Choroid plexus epithelial cell (primary cell): ENCODE measurements at regions not wholly inside any gene's neighbourhood (a gene's known extent, or its start where the extent isn't known, plus 50 kb on each side); places are given as distances from the start of the nearest gene placed in this dataset.
A peak's percentile ranks its signal among the peaks of the same experiment; 100 is the strongest.
"Not testable (repeated sequence)": the region's sequence is repeated elsewhere in the genome, so short reads cannot be mapped to it uniquely, and the experiment has no call there.

Experiments
- DNase-seq: peaks from one replicate; pipeline ENCODE4 v3.0.0-alpha.2; 2010; ENCODE audit warnings: low read depth
- H3K4me3 ChIP-seq: 2 replicates; pipeline ENCODE4 v1.5.1; 2011; ENCODE audit warnings: low read depth, mild to moderate bottlenecking, control low read depth, low read length, moderate library complexity
- CTCF ChIP-seq: conservative IDR thresholded peaks from 2 replicates; pipeline ENCODE4 v1.5.1; 2011; ENCODE audit warnings: low read depth, mild to moderate bottlenecking, control low read depth, inconsistent platforms, low read length, moderate library complexity

- no peak overlapping the region for H3K4me3 ChIP-seq
- TF ChIP-seq CTCF: no peak
- DNase-seq: no peak
Observed at GRCh38 chr1:98575955-98576354, 85.6 kb upstream of the SNX7 start.

- DNase-seq: no peak
- no peak for TF ChIP-seq CTCF
- H3K4me3 ChIP-seq: no peak overlapping the region
Observed at GRCh38 chr1:98565951-98566350, 95.6 kb upstream of the SNX7 start.

- no peak overlapping the region for H3K4me3 ChIP-seq
- no peak for DNase-seq
- no peak for TF ChIP-seq CTCF
Observed at GRCh38 chr1:98559291-98559690, 102.2 kb upstream of the SNX7 start.

- no peak for TF ChIP-seq CTCF
- peak; percentile 7 for DNase-seq
- H3K4me3 ChIP-seq: no peak overlapping the region
Observed at GRCh38 chr1:98557895-98558294, 103.6 kb upstream of the SNX7 start.

- peak; percentile 56 for TF ChIP-seq CTCF
- H3K4me3 ChIP-seq: no peak overlapping the region
- peak; percentile 49 for DNase-seq
Observed at GRCh38 chr1:98556521-98557158, 104.9 kb upstream of the SNX7 start.

GRCh38 chr1:98555814-98556213 is 105.7 kb upstream of the SNX7 start:
- H3K4me3 ChIP-seq: no peak overlapping the region
- no peak for TF ChIP-seq CTCF
- DNase-seq: no peak

GRCh38 chr1:98552576-98553074 is 108.9 kb upstream of the SNX7 start:
- not testable (repeated sequence) for H3K4me3 ChIP-seq, DNase-seq
